ENCODE measurements at regions not wholly inside any gene's neighbourhood (a gene's known extent, or its start where the extent isn't known, plus 50 kb on each side); places are given as distances from the start of the nearest gene placed in this dataset.

- Mint-ChIP-seq H3K4me3 (ENCODE audit: low read depth, unreplicated experiment) (no peak overlapping the region), H3K27ac (ENCODE audit: unreplicated experiment) (no peak overlapping the region), H3K9me3 (ENCODE audit: low read depth, unreplicated experiment) (no peaks in the 10 kb centered on the region), H3K4me1 (ENCODE audit: low read depth, unreplicated experiment) (no peaks in the 10 kb centered on the region), H3K27me3 (ENCODE audit: unreplicated experiment) (no peaks in the 10 kb centered on the region), H3K36me3 (ENCODE audit: insufficient read depth, unreplicated experiment) (no peaks in the 10 kb centered on the region)
- CTCF ChIA-PET, result no interaction called here
- TF ChIP-seq, protein P1, sequence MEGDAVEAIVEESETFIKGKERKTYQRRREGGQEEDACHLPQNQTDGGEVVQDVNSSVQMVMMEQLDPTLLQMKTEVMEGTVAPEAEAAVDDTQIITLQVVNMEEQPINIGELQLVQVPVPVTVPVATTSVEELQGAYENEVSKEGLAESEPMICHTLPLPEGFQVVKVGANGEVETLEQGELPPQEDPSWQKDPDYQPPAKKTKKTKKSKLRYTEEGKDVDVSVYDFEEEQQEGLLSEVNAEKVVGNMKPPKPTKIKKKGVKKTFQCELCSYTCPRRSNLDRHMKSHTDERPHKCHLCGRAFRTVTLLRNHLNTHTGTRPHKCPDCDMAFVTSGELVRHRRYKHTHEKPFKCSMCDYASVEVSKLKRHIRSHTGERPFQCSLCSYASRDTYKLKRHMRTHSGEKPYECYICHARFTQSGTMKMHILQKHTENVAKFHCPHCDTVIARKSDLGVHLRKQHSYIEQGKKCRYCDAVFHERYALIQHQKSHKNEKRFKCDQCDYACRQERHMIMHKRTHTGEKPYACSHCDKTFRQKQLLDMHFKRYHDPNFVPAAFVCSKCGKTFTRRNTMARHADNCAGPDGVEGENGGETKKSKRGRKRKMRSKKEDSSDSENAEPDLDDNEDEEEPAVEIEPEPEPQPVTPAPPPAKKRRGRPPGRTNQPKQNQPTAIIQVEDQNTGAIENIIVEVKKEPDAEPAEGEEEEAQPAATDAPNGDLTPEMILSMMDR (IDR thresholded peaks at IDR 0.05; ENCODE audit: unreplicated experiment), result no peak
- DNase-seq, result no peak
- no TSS peak for BruUV-seq (replicated peaks)
- intact Hi-C loops (cut with micrococcal nuclease; ENCODE audit: unreplicated experiment), result no loop called here
Observed at GRCh38 chr5:74476046-74476818, 164.3 kb downstream of the ENC1 start.

GRCh38 chr5:74471875-74472274 is 168.7 kb downstream of the ENC1 start:
- no peak overlapping the region for H3K27ac Mint-ChIP-seq (ENCODE audit: unreplicated experiment)
- CTCF ChIA-PET, result interaction anchor here (0.8 kb wide), 1 partner anchor 169 kb away, joined by 3 read pairs; the partner anchor contains the start of gene ENC1
- peaks cover 4% of the 10 kb centered on the region for H3K9me3 Mint-ChIP-seq (ENCODE audit: low read depth, unreplicated experiment)
- TF ChIP-seq, protein P1 (IDR thresholded peaks at IDR 0.05; ENCODE audit: unreplicated experiment), result no peak
- intact Hi-C loops (cut with micrococcal nuclease; ENCODE audit: unreplicated experiment), result no loop called here
- DNase-seq, result no peak
- no peaks in the 10 kb centered on the region for H3K27me3 Mint-ChIP-seq (ENCODE audit: unreplicated experiment)
- BruUV-seq (replicated peaks), result no TSS peak
- no peak overlapping the region for H3K4me3 Mint-ChIP-seq (ENCODE audit: low read depth, unreplicated experiment)
- no peaks in the 10 kb centered on the region for H3K4me1 Mint-ChIP-seq (ENCODE audit: low read depth, unreplicated experiment)
- H3K36me3 Mint-ChIP-seq (ENCODE audit: insufficient read depth, unreplicated experiment), result no peaks in the 10 kb centered on the region

GRCh38 chr5:74469234-74469994 is 171.1 kb downstream of the ENC1 start:
- DNase-seq, result no peak
- H3K4me1 Mint-ChIP-seq (ENCODE audit: low read depth, unreplicated experiment), result no peaks in the 10 kb centered on the region
- H3K27me3 Mint-ChIP-seq (ENCODE audit: unreplicated experiment), result no peaks in the 10 kb centered on the region
- H3K36me3 Mint-ChIP-seq (ENCODE audit: insufficient read depth, unreplicated experiment), result no peaks in the 10 kb centered on the region
- no peak overlapping the region for H3K4me3 Mint-ChIP-seq (ENCODE audit: low read depth, unreplicated experiment)
- H3K9me3 Mint-ChIP-seq (ENCODE audit: low read depth, unreplicated experiment), result peaks cover 4% of the 10 kb centered on the region
- intact Hi-C loops (cut with micrococcal nuclease; ENCODE audit: unreplicated experiment), result no loop called here
- CTCF ChIA-PET, result no interaction called here
- TF ChIP-seq, protein P1 (IDR thresholded peaks at IDR 0.05; ENCODE audit: unreplicated experiment), result no peak
- no peak overlapping the region for H3K27ac Mint-ChIP-seq (ENCODE audit: unreplicated experiment)
- no TSS peak for BruUV-seq (replicated peaks)

- no peak for DNase-seq
- CTCF ChIA-PET, result no interaction called here
- TF ChIP-seq, protein P1 (IDR thresholded peaks at IDR 0.05; ENCODE audit: unreplicated experiment), result no peak
- Mint-ChIP-seq H3K27me3 (ENCODE audit: unreplicated experiment) (no peaks in the 10 kb centered on the region), H3K9me3 (ENCODE audit: low read depth, unreplicated experiment) (peaks cover 4% of the 10 kb centered on the region), H3K27ac (ENCODE audit: unreplicated experiment) (no peak overlapping the region), H3K4me3 (ENCODE audit: low read depth, unreplicated experiment) (no peak overlapping the region), H3K4me1 (ENCODE audit: low read depth, unreplicated experiment) (no peaks in the 10 kb centered on the region), H3K36me3 (ENCODE audit: insufficient read depth, unreplicated experiment) (no peaks in the 10 kb centered on the region)
- no TSS peak for BruUV-seq (replicated peaks)
- intact Hi-C loops (cut with micrococcal nuclease; ENCODE audit: unreplicated experiment), result no loop called here
Observed at GRCh38 chr5:74468421-74468820, 172.1 kb downstream of the ENC1 start.

All from Calu3 (cell line).